ENCODE measurements at regions not wholly inside any gene's neighbourhood (a gene's known extent, or its start where the extent isn't known, plus 50 kb on each side); places are given as distances from the start of the nearest gene placed in this dataset.

DNA sequence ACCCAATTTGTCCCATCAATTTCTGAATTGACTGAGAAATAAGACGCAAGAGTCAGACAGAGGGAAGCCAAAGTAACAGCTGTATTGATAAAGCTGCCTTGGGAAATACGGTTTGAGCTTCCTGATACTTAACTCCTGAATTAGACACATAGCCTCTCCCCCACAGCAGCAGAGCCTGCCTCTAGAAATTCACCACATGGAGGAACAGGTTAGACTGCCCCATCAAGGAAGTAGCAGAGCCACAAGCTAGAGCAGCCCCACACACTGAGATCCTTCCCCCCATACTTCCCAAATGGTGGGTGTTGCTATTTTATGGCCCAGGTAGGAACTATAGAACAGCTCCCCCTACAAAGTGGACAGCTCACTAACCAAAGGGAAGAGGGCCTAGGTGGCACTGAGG is 220.0 kb downstream of the SMAD2 start:
- Histone ChIP-seq H3K36me3 (ENCODE audit: insufficient read depth in 1 of 2, low read depth in 1 of 2) (no peaks in the 10 kb centered on the region), H3K4me3 (no peak overlapping the region), H3K27me3 (ENCODE audit: insufficient read depth in 3 of 3, low read length in 2 of 3) (peaks cover 0 to 11% (median 0%) of the 10 kb centered on the region in 3 donors), H3K9me3 (no peaks in the 10 kb centered on the region), H3K27ac (no peak overlapping the region), H3K4me1 (no peaks in the 10 kb centered on the region)
- 76 to 85% (median 78%) methylated on average over 2 of the region's 2 CpGs for WGBS, 3 donors
- TF ChIP-seq, protein P1, sequence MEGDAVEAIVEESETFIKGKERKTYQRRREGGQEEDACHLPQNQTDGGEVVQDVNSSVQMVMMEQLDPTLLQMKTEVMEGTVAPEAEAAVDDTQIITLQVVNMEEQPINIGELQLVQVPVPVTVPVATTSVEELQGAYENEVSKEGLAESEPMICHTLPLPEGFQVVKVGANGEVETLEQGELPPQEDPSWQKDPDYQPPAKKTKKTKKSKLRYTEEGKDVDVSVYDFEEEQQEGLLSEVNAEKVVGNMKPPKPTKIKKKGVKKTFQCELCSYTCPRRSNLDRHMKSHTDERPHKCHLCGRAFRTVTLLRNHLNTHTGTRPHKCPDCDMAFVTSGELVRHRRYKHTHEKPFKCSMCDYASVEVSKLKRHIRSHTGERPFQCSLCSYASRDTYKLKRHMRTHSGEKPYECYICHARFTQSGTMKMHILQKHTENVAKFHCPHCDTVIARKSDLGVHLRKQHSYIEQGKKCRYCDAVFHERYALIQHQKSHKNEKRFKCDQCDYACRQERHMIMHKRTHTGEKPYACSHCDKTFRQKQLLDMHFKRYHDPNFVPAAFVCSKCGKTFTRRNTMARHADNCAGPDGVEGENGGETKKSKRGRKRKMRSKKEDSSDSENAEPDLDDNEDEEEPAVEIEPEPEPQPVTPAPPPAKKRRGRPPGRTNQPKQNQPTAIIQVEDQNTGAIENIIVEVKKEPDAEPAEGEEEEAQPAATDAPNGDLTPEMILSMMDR (IDR thresholded peaks at IDR 0.05) = no peak
- DNase-seq (no peak), ATAC-seq (no peak)
- intact Hi-C loops (cut with DNase I) = no loop called here

DNA sequence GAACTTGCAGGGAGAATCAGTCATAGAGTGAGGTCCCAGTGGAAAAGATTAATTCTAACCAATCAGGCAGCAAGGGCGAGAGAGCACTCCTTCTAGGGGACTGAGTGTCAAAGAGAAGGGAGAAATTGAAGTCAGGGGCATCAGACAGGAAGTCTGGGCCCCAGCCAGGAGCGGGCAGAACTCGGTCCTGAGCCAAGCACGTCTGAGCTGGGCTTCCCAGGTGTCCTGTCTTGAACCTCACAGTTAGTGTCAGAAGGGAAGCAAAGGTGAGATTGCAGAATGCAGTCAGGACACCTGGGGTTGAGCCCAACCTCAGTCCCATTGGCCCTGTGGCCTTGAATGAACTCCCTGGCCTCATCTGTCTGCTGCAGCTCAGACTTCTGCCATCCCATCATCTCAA is 220.9 kb downstream of the SMAD2 start:
- WGBS, 3 donors = 33 to 45% (median 33%) methylated on average over 4 of the region's 4 CpGs
- TF ChIP-seq, protein P1 (IDR thresholded peaks at IDR 0.05) = no peak
- Histone ChIP-seq H3K4me1 (no peaks in the 10 kb centered on the region), H3K36me3 (ENCODE audit: insufficient read depth in 1 of 2, low read depth in 1 of 2) (no peaks in the 10 kb centered on the region), H3K27me3 (ENCODE audit: insufficient read depth in 3 of 3, low read length in 2 of 3) (peaks cover 0 to 11% (median 0%) of the 10 kb centered on the region in 3 donors), H3K4me3 (no peak overlapping the region), H3K27ac (no peak overlapping the region), H3K9me3 (no peaks in the 10 kb centered on the region)
- intact Hi-C loops (cut with DNase I) = no loop called here
- DNase-seq = no peak
- ATAC-seq = no peak

- DNase-seq (no peak), ATAC-seq (no peak)
- Histone ChIP-seq H3K9me3 (no peaks in the 10 kb centered on the region), H3K27me3 (ENCODE audit: insufficient read depth in 3 of 3, low read length in 2 of 3) (peaks cover 0 to 7% (median 0%) of the 10 kb centered on the region in 3 donors), H3K4me1 (no peaks in the 10 kb centered on the region), H3K27ac (no peak overlapping the region), H3K36me3 (ENCODE audit: insufficient read depth in 1 of 2, low read depth in 1 of 2) (no peaks in the 10 kb centered on the region), H3K4me3 (no peak overlapping the region)
- TF ChIP-seq, protein P1 (IDR thresholded peaks at IDR 0.05) = no peak
- intact Hi-C loops (cut with DNase I) = no loop called here
- 57 to 64% (median 63%) methylated on average over 3 of the region's 3 CpGs for WGBS, 3 donors
Observed at GRCh38 chr18:47708206-47708605, 222.3 kb downstream of the SMAD2 start.

DNA sequence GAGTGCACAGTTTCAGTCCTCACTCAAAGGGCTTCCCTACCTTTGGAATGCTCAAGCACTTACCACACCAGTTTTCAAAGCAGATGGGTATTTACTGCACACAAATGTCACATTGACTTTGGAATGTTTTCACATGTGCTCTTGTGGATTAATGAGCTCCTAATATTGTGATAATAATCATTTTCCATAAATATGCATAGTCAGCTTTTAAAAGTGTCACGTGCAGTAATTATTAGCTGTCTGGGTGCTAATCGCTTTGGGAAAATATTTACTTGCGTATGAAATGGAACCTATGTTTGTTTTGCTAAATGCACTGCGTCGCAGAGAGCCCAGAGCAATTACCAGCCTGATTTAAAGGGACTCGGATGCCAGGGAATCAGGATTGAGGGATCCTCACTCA is 229.3 kb downstream of the SMAD2 start:
- TF ChIP-seq, protein P1 (IDR thresholded peaks at IDR 0.05) = no peak
- DNase-seq (no peak), ATAC-seq (no peak)
- intact Hi-C loops (cut with DNase I) = no loop called here
- Histone ChIP-seq H3K27me3 (ENCODE audit: insufficient read depth in 3 of 3, low read length in 2 of 3) (peaks cover 0 to 3% (median 0%) of the 10 kb centered on the region in 3 donors), H3K27ac (no peak overlapping the region), H3K4me3 (no peak overlapping the region), H3K9me3 (no peaks in the 10 kb centered on the region), H3K36me3 (ENCODE audit: insufficient read depth in 1 of 2, low read depth in 1 of 2) (no peaks in the 10 kb centered on the region), H3K4me1 (no peaks in the 10 kb centered on the region)
- 72 to 80% (median 75%) methylated on average over 6 of the region's 6 CpGs for WGBS, 3 donors

DNA sequence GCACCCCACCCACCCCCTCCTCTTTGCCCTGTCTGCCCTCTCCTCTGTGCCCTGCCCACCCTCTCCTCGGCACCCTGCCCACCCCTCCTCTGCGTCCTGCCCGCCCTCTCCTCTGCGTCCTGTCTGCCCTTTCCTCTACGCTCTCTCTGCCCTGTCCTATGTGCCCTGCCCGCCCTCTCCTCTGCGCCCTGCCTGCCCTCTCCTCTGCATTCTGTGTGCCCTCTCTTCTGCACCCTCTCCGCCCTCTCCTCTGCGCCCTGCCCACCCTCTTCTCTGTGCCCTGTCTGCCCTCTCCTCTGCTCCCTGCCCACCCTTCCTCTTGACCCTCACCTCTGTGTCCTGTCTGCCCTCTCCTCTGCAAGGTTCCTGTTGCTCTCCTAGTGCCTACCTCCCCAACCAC is 233.6 kb downstream of the SMAD2 start:
- ATAC-seq (no peak), DNase-seq (no peak)
- Histone ChIP-seq H3K36me3 (ENCODE audit: insufficient read depth in 1 of 2, low read depth in 1 of 2) (no peaks in the 10 kb centered on the region), H3K27ac (no peak overlapping the region), H3K4me3 (no peak overlapping the region), H3K9me3 (no peaks in the 10 kb centered on the region), H3K27me3 (ENCODE audit: insufficient read depth in 3 of 3, low read length in 2 of 3) (peaks cover 0 to 3% (median 0%) of the 10 kb centered on the region in 3 donors), H3K4me1 (no peaks in the 10 kb centered on the region)
- TF ChIP-seq, protein P1 (IDR thresholded peaks at IDR 0.05) = no peak
- intact Hi-C loops (cut with DNase I) = no loop called here
- WGBS, 3 donors = 75 to 87% (median 80%) methylated on average over 5 to 9 of the region's 9 CpGs

Data from psoas muscle (tissue), 7 donors.